Right ventricle myocardium superior (tissue), 1 donor: ENCODE measurements at regions not wholly inside any gene's neighbourhood (a gene's known extent, or its start where the extent isn't known, plus 50 kb on each side); places are given as distances from the start of the nearest gene placed in this dataset.
"Not testable (repeated sequence)": the region's sequence is repeated elsewhere in the genome, so short reads cannot be mapped to it uniquely, and the experiment has no call there.

Source experiments
- ATAC-seq: fragments of 200-7000 bp; cut with Tn5 transposase; one replicate; pipeline ENCODE4 v1.9.1; 2020; ENCODE audit warnings: mild to moderate bottlenecking; ENCODE audit not compliant: poor library complexity
- DNase-seq: peaks from one replicate; pipeline ENCODE4 v3.0.0-alpha.2; 2020
- intact Hi-C: fragments of 100-400 bp; cut with DNase I; formaldehyde crosslinking; loops from one replicate; pipeline ENCODE4 v1.11.2; 2022
- donor health status: DM: no; HTN: yes; CAD: no; lungs with severe emphysema.

GRCh38 chr2:84236288-84236687 lies 222.8 kb downstream of the SUCLG1 start:
- DNase-seq (no peak), ATAC-seq (no peak)
- intact Hi-C loops: no loop called here

GRCh38 chr2:84234103-84234502 lies 225.0 kb downstream of the SUCLG1 start:
- intact Hi-C loops: no loop called here
- DNase-seq (no peak), ATAC-seq (no peak)

GRCh38 chr2:84231478-84231877 lies 227.6 kb downstream of the SUCLG1 start:
- intact Hi-C loops: no loop called here
- ATAC-seq: no peak
- DNase-seq: no peak

GRCh38 chr2:84224121-84224520 lies 235.0 kb downstream of the SUCLG1 start:
- DNase-seq (no peak), ATAC-seq (no peak)
- intact Hi-C loops: no loop called here

GRCh38 chr2:84223191-84223590 lies 235.9 kb downstream of the SUCLG1 start:
- no peak for DNase-seq
- ATAC-seq: no peak
- intact Hi-C loops: no loop called here

GRCh38 chr2:84221102-84221501 lies 238.0 kb downstream of the SUCLG1 start:
- ATAC-seq, DNase-seq, intact Hi-C loops: not testable (repeated sequence)

- DNase-seq: no peak
Measured at GRCh38 chr2:84217456-84217855, 241.6 kb downstream of the SUCLG1 start.

GRCh38 chr2:84214455-84214854 lies 244.6 kb downstream of the SUCLG1 start:
- intact Hi-C loops: no loop called here
- no peak for DNase-seq
- ATAC-seq: no peak

More at GRCh38 chr2:84217456-84217855, 241.6 kb downstream of the SUCLG1 start:
- no peak for ATAC-seq
- intact Hi-C loops: no loop called here

- DNase-seq: no peak
- no peak for ATAC-seq
- intact Hi-C loops: no loop called here
Measured at GRCh38 chr2:84212611-84213314, 246.3 kb downstream of the SUCLG1 start.

GRCh38 chr2:84209941-84210340 lies 249.1 kb downstream of the SUCLG1 start:
- intact Hi-C loops: no loop called here
- DNase-seq: no peak
- no peak for ATAC-seq

GRCh38 chr2:84204995-84205394 lies 254.1 kb downstream of the SUCLG1 start:
- intact Hi-C loops: no loop called here
- ATAC-seq: no peak
- DNase-seq: no peak

- no peak for ATAC-seq
- intact Hi-C loops: no loop called here
Measured at GRCh38 chr2:84202166-84202565, 256.9 kb downstream of the SUCLG1 start.

GRCh38 chr2:84201158-84201557 lies 257.9 kb downstream of the SUCLG1 start:
- ATAC-seq (no peak), DNase-seq (no peak)
- intact Hi-C loops: no loop called here

More at GRCh38 chr2:84202166-84202565, 256.9 kb downstream of the SUCLG1 start:
- no peak for DNase-seq

- DNase-seq (no peak), ATAC-seq (no peak)
- intact Hi-C loops: no loop called here
Measured at GRCh38 chr2:84197901-84198300, 261.2 kb downstream of the SUCLG1 start.

- DNase-seq (no peak), ATAC-seq (no peak)
- intact Hi-C loops: no loop called here
Measured at GRCh38 chr2:84194949-84195644, 264.0 kb downstream of the SUCLG1 start.

- ATAC-seq (no peak), DNase-seq (no peak)
- intact Hi-C loops: no loop called here
Measured at GRCh38 chr2:84194181-84194580, 264.9 kb downstream of the SUCLG1 start.

GRCh38 chr2:84187258-84187657 lies 271.8 kb downstream of the SUCLG1 start:
- DNase-seq (no peak), ATAC-seq (no peak)
- intact Hi-C loops: no loop called here

- DNase-seq: no peak
- ATAC-seq: no peak
- intact Hi-C loops: no loop called here
Measured at GRCh38 chr2:84181927-84182326, 277.2 kb downstream of the SUCLG1 start.

GRCh38 chr2:84177733-84178132 lies 281.3 kb downstream of the SUCLG1 start:
- intact Hi-C loops: no loop called here
- no peak for ATAC-seq
- no peak for DNase-seq

- intact Hi-C loops: no loop called here
- DNase-seq (no peak), ATAC-seq (no peak)
Measured at GRCh38 chr2:84175970-84176369, 283.1 kb downstream of the SUCLG1 start.
